GM23248 (cell line): ENCODE measurements at regions not wholly inside any gene's neighbourhood (a gene's known extent, or its start where the extent isn't known, plus 50 kb on each side); places are given as distances from the start of the nearest gene placed in this dataset.

Experiments
- DNase-seq: peaks from one replicate; pipeline ENCODE4 v3.0.0-alpha.2; 2015
- H2AFZ ChIP-seq: fragments of 200-600 bp; sonication (generic); 2 replicates; pipeline ENCODE4 v1.6.1; 2016; ENCODE audit warnings: antibody characterized with exemption
- H3F3A ChIP-seq: fragments of 200-600 bp; sonication (generic); 2 replicates; pipeline ENCODE4 v1.6.1; 2016; ENCODE audit warnings: mild to moderate bottlenecking, antibody characterized with exemption, mixed run types; ENCODE audit not compliant: insufficient read depth
- H3K27ac ChIP-seq: fragments of 200-600 bp; sonication (generic); 2 replicates; pipeline ENCODE4 v1.5.1; 2016; ENCODE audit warnings: mild to moderate bottlenecking
- H3K27me3 ChIP-seq: fragments of 200-600 bp; sonication (generic); replicated peaks from 2 replicates; pipeline ENCODE4 v1.6.1; 2016; ENCODE audit warnings: mild to moderate bottlenecking; ENCODE audit not compliant: insufficient read depth
- H3K36me3 ChIP-seq: fragments of 200-600 bp; sonication (generic); 2 replicates; pipeline ENCODE4 v1.6.1; 2016; ENCODE audit warnings: low read depth, mild to moderate bottlenecking
- H3K4me1 ChIP-seq: fragments of 200-600 bp; sonication (generic); 2 replicates; pipeline ENCODE4 v1.6.1; 2016; ENCODE audit warnings: mild to moderate bottlenecking; ENCODE audit not compliant: insufficient read depth
- H3K4me2 ChIP-seq: fragments of 200-600 bp; sonication (generic); one replicate; pipeline ENCODE4 v1.6.1; 2016; ENCODE audit warnings: mild to moderate bottlenecking; ENCODE audit not compliant: unreplicated experiment
- H3K4me3 ChIP-seq: fragments of 200-600 bp; sonication (generic); 2 replicates; pipeline ENCODE4 v1.5.1; 2016; ENCODE audit warnings: mild to moderate bottlenecking
- H3K79me2 ChIP-seq: fragments of 200-600 bp; sonication (generic); 2 replicates; pipeline ENCODE4 v1.6.1; 2016; ENCODE audit warnings: mild to moderate bottlenecking; ENCODE audit not compliant: insufficient read depth
- H3K9ac ChIP-seq: fragments of 200-600 bp; sonication (generic); 2 replicates; pipeline ENCODE4 v1.6.1; 2016; ENCODE audit warnings: mild to moderate bottlenecking
- H3K9me2 ChIP-seq: fragments of 200-600 bp; sonication (generic); 2 replicates; pipeline ENCODE4 v1.6.1; 2016; ENCODE audit warnings: mixed run types, mild to moderate bottlenecking, moderate library complexity; ENCODE audit not compliant: insufficient read depth
- H3K9me3 ChIP-seq: fragments of 200-600 bp; sonication (generic); one replicate; pipeline ENCODE4 v1.6.1; 2017; ENCODE audit warnings: low read depth
- H4K20me1 ChIP-seq: fragments of 200-600 bp; sonication (generic); 2 replicates; pipeline ENCODE4 v1.6.0; 2016; ENCODE audit not compliant: insufficient read depth
- EZH2 ChIP-seq: fragments of 200-600 bp; sonication (generic); IDR thresholded peaks from 2 replicates; pipeline ENCODE4 v1.6.1; 2018; ENCODE audit warnings: antibody characterized with exemption, mild to moderate bottlenecking; ENCODE audit not compliant: insufficient read depth, poor library complexity, severe bottlenecking
- EZH2phosphoT487 ChIP-seq: fragments of 200-600 bp; sonication (generic); IDR thresholded peaks from 2 replicates; pipeline ENCODE4 v1.6.1; 2018; ENCODE audit warnings: antibody characterized with exemption, moderate library complexity, mild to moderate bottlenecking, low read depth; ENCODE audit not compliant: insufficient read depth
- WGBS, 2 experiments: methylation state at CpG; one replicate each; pipeline ENCODE4 v1.1.6; 2015 to 2017; ENCODE audit warnings: low lambda C conversion rate in 2 of 2, low coverage in 1 of 2; ENCODE audit errors: missing lambda C conversion rate in 2 of 2; 5-methylcytosine and 5-hydroxymethylcytosine counted together
- in situ Hi-C: fragments of 300-500 bp; cut with MboI; formaldehyde crosslinking; loops from 2 replicates; pipeline ENCODE4 v1.15.0; 2020

- no peak for TF ChIP-seq EZH2phosphoT487
- Histone ChIP-seq H3K27me3 (no peaks in the 10 kb centered on the region), H3K79me2 (no peaks in the 10 kb centered on the region), H3K27ac (no peak overlapping the region), H3F3A (peaks cover 19% of the 10 kb centered on the region), H3K4me3 (no peak overlapping the region), H2AFZ (no peak overlapping the region), H3K9ac (no peak overlapping the region), H3K9me3 (no peaks in the 10 kb centered on the region), H3K36me3 (no peaks in the 10 kb centered on the region), H3K4me1 (peaks cover 24% of the 10 kb centered on the region), H4K20me1 (no peaks in the 10 kb centered on the region), H3K4me2 (no peak overlapping the region), H3K9me2 (no peaks in the 10 kb centered on the region)
- in situ Hi-C loops, result no loop called here
- 98 to 99% methylated on average over 10 of the region's 10 CpGs for WGBS, 2 experiments
- no peak for DNase-seq
These were observed 207.9 kb downstream of the NUAK1 start for GRCh38 chr12:105930557-105931503.

DNA sequence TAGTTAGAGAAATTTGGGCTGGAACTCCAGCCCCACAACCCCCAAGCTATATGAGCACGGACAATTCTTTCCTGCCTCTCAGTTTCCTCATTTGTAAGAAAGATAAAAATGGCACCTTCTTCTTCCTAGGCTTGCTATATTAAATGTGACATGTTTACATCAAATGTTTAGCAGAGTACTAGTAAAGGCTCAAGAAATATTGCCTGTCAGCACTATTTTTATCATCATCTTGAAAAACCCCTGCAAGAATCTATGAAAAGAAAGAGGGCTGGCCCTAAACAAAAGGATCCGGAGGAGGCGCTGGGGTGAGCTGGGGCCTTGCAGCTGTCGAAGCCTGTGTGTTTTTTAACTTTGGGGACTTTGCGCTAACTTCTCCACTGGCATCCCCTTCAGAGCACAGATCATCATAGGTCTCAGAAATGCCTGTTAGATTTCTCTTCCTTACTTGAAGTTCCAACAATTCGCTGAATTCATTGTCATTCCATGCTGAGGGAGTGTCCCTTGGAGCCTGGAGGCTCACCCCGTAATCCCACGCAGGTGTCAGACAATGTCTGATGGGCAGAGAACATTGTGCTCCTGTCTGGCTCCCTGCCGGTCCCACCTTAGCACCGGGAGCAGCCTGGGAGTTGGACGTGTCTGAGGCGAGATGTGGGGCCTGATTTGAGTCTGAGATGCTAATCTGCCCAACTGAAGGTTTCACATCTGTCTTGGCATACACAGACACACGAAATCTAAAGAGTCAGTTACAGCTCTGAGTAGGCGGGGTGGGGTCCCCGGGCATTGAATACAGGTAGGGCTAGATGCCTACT is 206.8 kb downstream of the NUAK1 start:
- Histone ChIP-seq H3K27ac (no peak overlapping the region), H3K79me2 (no peaks in the 10 kb centered on the region), H3K36me3 (no peaks in the 10 kb centered on the region), H3K27me3 (no peaks in the 10 kb centered on the region), H2AFZ (no peak overlapping the region), H3K4me3 (no peak overlapping the region), H3K4me2 (no peak overlapping the region), H3K4me1 (peaks cover 32% of the 10 kb centered on the region), H3K9me3 (no peaks in the 10 kb centered on the region), H3F3A (peaks cover 28% of the 10 kb centered on the region), H3K9ac (no peak overlapping the region), H4K20me1 (no peaks in the 10 kb centered on the region), H3K9me2 (no peaks in the 10 kb centered on the region)
- 89 to 92% methylated on average over 15 of the region's 15 CpGs for WGBS, 2 experiments
- DNase-seq, result no peak
- no peak for TF ChIP-seq EZH2phosphoT487
- TF ChIP-seq EZH2, result no peak
- in situ Hi-C loops, result no loop called here

DNA sequence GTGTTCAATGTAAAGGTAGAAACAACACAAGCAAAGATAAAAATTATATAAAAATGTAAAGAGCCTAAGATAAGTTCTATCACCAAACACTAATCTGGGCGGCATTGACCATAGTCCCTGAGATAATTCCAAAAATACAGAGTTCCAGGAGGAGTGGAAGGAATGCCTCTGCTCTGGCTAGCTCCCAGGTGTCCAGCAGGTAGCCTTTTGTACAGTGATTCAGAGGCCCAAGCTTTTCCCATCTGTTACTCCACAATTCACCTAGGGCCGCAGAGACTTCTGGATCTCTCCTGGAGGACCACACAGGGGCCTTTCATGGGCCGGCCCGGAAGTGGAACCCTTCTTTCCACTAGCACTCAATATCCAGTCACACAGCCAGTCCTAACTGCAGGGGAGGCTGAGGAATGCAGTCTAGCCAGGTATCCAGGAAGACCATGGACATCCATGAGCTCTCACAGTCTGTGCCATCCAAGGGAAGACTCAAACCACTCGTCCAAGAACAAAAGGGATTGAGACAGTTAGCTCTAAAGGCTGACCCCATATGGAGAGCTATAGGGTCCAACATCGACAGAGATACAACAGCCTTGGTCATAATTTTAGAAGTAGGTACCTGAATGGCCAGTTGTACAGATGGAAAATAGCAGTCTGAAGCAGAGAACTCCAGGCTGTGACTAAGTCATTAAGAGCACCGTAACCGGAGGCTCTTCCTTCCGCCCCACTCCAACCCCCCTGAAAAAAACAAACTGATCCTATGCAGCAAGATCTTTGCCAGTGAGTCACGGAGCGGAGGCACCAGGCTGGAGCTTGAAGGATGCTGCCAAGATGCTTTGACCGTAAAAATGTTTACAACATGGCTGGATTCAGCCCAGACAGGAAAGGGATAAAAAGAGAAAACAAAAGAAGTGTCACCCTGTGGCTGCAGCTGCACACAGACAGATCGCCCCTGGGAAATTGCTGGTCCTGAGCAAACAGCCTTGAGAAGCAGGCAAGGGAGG is 204.8 kb downstream of the NUAK1 start:
- DNase-seq, result peak; percentile 99
- TF ChIP-seq EZH2phosphoT487 (no peak), EZH2 (no peak)
- H3K4me2 ChIP-seq, result peak overlapping the region; percentile 58
- H3K9me3 ChIP-seq, result no peaks in the 10 kb centered on the region
- peaks cover 32% of the 10 kb centered on the region for H3K4me1 ChIP-seq
- WGBS, 2 experiments, result 33 to 35% methylated on average over 13 of the region's 13 CpGs
- in situ Hi-C loops, result no loop called here
- H3F3A ChIP-seq, result peaks cover 28% of the 10 kb centered on the region
- no peaks in the 10 kb centered on the region for H3K9me2 ChIP-seq
- H3K36me3 ChIP-seq, result no peaks in the 10 kb centered on the region
- H3K9ac ChIP-seq, result 0 out of 2 replicates have a peak overlapping the region, but pooled peaks have one; percentile 19
- no peaks in the 10 kb centered on the region for H3K79me2 ChIP-seq
- no peak overlapping the region for H2AFZ ChIP-seq
- H3K27me3 ChIP-seq, result no peaks in the 10 kb centered on the region
- peak overlapping the region; percentile 55 for H3K27ac ChIP-seq
- peak overlapping the region; percentile 28; the same call in 1 of the 2 replicates for H3K4me3 ChIP-seq
- H4K20me1 ChIP-seq, result no peaks in the 10 kb centered on the region
